PC-3 (cell line): ENCODE measurements at regions not wholly inside any gene's neighbourhood (a gene's known extent, or its start where the extent isn't known, plus 50 kb on each side); places are given as distances from the start of the nearest gene placed in this dataset.

Source experiments
- ATAC-seq: fragments of 200-7000 bp; cut with Tn5 transposase; 2 replicates; pipeline ENCODE4 v1.9.1; 2020; ENCODE audit warnings: mild to moderate bottlenecking, moderate library complexity
- BruUV-seq: library from RNA; stranded (reverse); fragments of 400-500 nt; replicated peaks from 2 replicates; lab custom pipeline; 2021; lab: Mats Ljungman, UMichigan
- CTCF ChIA-PET: fragments of 300-600 bp; sonication (Branson Sonifier 250); formaldehyde crosslinking; loops from one replicate; lab custom pipeline; 2022; ENCODE audit warnings: antibody characterized with exemption; lab: Charles Lee
- POLR2A ChIA-PET: fragments of 300-600 bp; sonication (Branson Sonifier 250); formaldehyde crosslinking; loops from one replicate; lab custom pipeline; 2022; ENCODE audit warnings: antibody characterized with exemption; ENCODE audit not compliant: unreplicated experiment; lab: Charles Lee
- DNase-seq: peaks from one replicate; pipeline ENCODE4 v3.0.0-alpha.2; 2015
- H2AFZ ChIP-seq: fragments of 300-600 bp; sonication (generic); 2 replicates; pipeline ENCODE4 v1.6.0; 2016; ENCODE audit warnings: antibody characterized with exemption, low read length
- H3F3A ChIP-seq: fragments of 300-600 bp; sonication (generic); one replicate; pipeline ENCODE4 v1.6.0; 2017; ENCODE audit warnings: antibody characterized with exemption, low read length, control low read depth, mild to moderate bottlenecking; ENCODE audit not compliant: unreplicated experiment
- H3K27ac ChIP-seq: fragments of 300-600 bp; sonication (generic); 2 replicates; pipeline ENCODE4 v1.5.1; 2016; ENCODE audit warnings: mild to moderate bottlenecking, low read length
- H3K27me3 ChIP-seq: fragments of 300-600 bp; sonication (generic); 2 replicates; pipeline ENCODE4 v1.6.1; 2016; ENCODE audit warnings: low read length, mixed read lengths
- H3K36me3 ChIP-seq: fragments of 300-600 bp; sonication (generic); 2 replicates; pipeline ENCODE4 v1.6.1; 2016; ENCODE audit warnings: low read depth, mixed run types, low read length, mixed read lengths
- H3K4me1 ChIP-seq: fragments of 300-600 bp; sonication (generic); 2 replicates; pipeline ENCODE4 v1.5.1; 2016; ENCODE audit warnings: low read length; ENCODE audit not compliant: insufficient read depth
- H3K4me2 ChIP-seq: fragments of 300-600 bp; sonication (generic); 2 replicates; pipeline ENCODE4 v1.6.0; 2016; ENCODE audit warnings: low read length
- H3K4me3 ChIP-seq: fragments of 300-600 bp; sonication (generic); 2 replicates; pipeline ENCODE4 v1.5.1; 2016; ENCODE audit warnings: mild to moderate bottlenecking, low read length, mixed read lengths
- H3K79me2 ChIP-seq: fragments of 300-600 bp; sonication (generic); 2 replicates; pipeline ENCODE4 v1.6.1; 2017; ENCODE audit warnings: low read length, mixed read lengths
- H3K9ac ChIP-seq: fragments of 300-600 bp; sonication (generic); 2 replicates; pipeline ENCODE4 v1.6.0; 2016; ENCODE audit warnings: mild to moderate bottlenecking, low read length
- H3K9me2 ChIP-seq: fragments of 300-600 bp; sonication (generic); replicated peaks from 2 replicates; pipeline ENCODE4 v1.6.1; 2016; ENCODE audit warnings: mixed run types, low read length, mixed read lengths
- H3K9me3 ChIP-seq: fragments of 300-600 bp; sonication (generic); 2 replicates; pipeline ENCODE4 v1.6.1; 2016; ENCODE audit warnings: low read length, mixed read lengths
- H4K20me1 ChIP-seq: fragments of 300-600 bp; sonication (generic); 2 replicates; pipeline ENCODE4 v1.6.1; 2016; ENCODE audit warnings: low read length, mixed read lengths
- CTCF ChIP-seq: fragments of 300-600 bp; sonication (generic); conservative IDR thresholded peaks from 2 replicates; pipeline ENCODE4 v1.5.1; 2017; ENCODE audit warnings: antibody characterized with exemption, low read depth, mild to moderate bottlenecking, low read length
- EZH2 ChIP-seq: fragments of 300-600 bp; sonication (generic); IDR thresholded peaks from one replicate; pipeline ENCODE4 v1.6.1; 2017; ENCODE audit warnings: antibody characterized with exemption, mild to moderate bottlenecking, low read length; ENCODE audit not compliant: unreplicated experiment
- EZH2phosphoT487 ChIP-seq: fragments of 300-600 bp; sonication (generic); IDR thresholded peaks from 2 replicates; pipeline ENCODE4 v1.6.1; 2018; ENCODE audit warnings: mild to moderate bottlenecking, antibody characterized with exemption, low read length, borderline replicate concordance
- intact Hi-C: fragments of 100-400 bp; cut with micrococcal nuclease; formaldehyde crosslinking; loops from 2 replicates; pipeline ENCODE4 v1.9.0; 2023

DNA sequence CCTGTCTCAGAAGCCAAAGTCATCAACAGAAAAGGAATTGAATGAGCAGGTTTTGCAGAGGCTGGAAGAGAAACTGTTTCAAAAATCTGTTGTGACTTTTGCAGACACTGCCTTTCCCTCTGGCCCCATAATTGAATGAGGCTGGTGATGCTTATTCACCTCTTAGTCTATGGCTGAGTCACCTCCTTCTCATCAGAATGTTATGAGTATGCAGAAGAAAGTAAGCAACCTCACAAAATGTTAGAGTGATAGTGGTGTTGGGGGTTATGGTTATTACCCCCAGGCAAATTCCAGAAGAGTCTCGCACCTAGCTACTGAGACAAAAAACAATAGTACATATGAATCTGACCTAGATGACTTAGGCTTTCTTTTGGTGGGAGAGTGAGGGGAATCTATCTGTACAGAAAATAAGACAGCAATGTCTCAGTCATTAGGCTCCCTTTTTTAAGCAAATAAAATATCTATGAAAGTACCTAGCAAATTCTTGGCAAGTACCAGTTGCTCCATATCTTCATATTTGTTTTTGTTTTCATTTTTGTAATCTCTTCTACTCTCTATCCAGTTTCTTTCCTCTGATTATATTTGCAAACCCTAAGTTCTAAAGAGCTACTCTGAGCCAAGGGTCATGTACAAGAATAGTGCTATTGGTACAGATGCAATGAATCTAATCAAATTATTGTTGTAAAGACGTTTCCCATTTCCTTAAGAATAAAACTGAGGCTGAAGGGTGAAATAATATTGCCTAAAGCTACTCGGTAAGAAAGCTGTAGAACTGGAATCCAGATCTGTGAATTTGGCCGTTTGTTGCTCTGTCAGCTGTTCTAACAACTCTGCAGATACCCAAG lies 498.1 kb upstream of the TNC start:
- no peaks in the 10 kb centered on the region for H4K20me1 ChIP-seq
- no peaks in the 10 kb centered on the region for H3K9me2 ChIP-seq
- H3K36me3 ChIP-seq: no peaks in the 10 kb centered on the region
- H3K27ac ChIP-seq: peak overlapping the region; percentile 98
- H3K9ac ChIP-seq: peak overlapping the region; percentile 77
- peak overlapping the region; percentile 49 for H2AFZ ChIP-seq
- H3K4me1 ChIP-seq: peaks cover 33% of the 10 kb centered on the region
- H3F3A ChIP-seq: no peaks in the 10 kb centered on the region
- H3K79me2 ChIP-seq: no peaks in the 10 kb centered on the region
- POLR2A ChIA-PET: no interaction called here
- TF ChIP-seq EZH2phosphoT487: no peak
- no peak for TF ChIP-seq EZH2
- no peak for TF ChIP-seq CTCF
- CTCF ChIA-PET: no interaction called here
- intact Hi-C loops: loop anchor here (5.0 kb wide), 1 partner anchor 56 kb away; no protein-coding TSS in a partner anchor
- DNase-seq: peak; percentile 92
- no TSS peak for BruUV-seq
- H3K4me3 ChIP-seq: peak overlapping the region; percentile 43; the same call in 1 of the 2 replicates
- H3K4me2 ChIP-seq: peak overlapping the region; percentile 78
- no peaks in the 10 kb centered on the region for H3K27me3 ChIP-seq
- no peaks in the 10 kb centered on the region for H3K9me3 ChIP-seq
- peak; percentile 96 for ATAC-seq

DNA sequence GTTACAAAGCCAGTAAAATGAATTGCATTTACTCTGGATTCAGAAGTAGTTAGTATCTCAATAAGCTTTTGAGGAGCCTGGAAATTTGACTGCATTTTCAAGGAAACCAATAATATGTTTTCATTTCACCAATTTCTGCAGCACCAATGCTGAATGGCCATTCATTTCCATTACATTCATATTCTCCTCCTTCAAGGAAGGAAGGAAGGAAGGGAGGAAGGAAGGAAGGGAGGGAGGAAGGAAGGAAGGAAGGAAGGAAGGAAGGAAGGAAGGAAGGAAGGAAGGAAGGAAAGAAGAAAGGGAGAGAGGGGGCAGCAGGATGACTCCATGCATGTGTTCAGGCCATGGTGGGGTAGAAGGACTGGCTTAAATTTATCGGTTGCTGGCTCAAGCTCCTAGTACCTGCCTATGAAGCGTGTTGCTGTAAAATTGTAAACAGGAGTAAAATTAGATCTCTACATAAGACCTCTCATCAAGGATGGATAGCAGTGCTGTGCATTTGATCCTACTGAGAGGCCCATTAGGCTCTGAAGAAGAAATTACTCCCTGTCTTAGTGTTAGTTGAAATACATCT lies 498.8 kb upstream of the TNC start:
- Histone ChIP-seq H3K4me2 (peak overlapping the region; percentile 76), H3K9me2 (no peaks in the 10 kb centered on the region), H2AFZ (no peak overlapping the region), H3K27ac (peak overlapping the region; percentile 98), H3K4me3 (peak overlapping the region; percentile 43; the same call in 1 of the 2 replicates), H3K36me3 (no peaks in the 10 kb centered on the region), H3K4me1 (peaks cover 33% of the 10 kb centered on the region), H3F3A (no peaks in the 10 kb centered on the region), H4K20me1 (no peaks in the 10 kb centered on the region), H3K9me3 (no peaks in the 10 kb centered on the region), H3K79me2 (no peaks in the 10 kb centered on the region), H3K27me3 (no peaks in the 10 kb centered on the region), H3K9ac (peak overlapping the region; percentile 73)
- POLR2A ChIA-PET: no interaction called here
- TF ChIP-seq EZH2 (no peak), EZH2phosphoT487 (no peak), CTCF (no peak)
- CTCF ChIA-PET: no interaction called here
- BruUV-seq: no TSS peak
- ATAC-seq: no peak
- DNase-seq: no peak
- intact Hi-C loops: loop anchor here (5.0 kb wide), 1 partner anchor 56 kb away; no protein-coding TSS in a partner anchor

DNA sequence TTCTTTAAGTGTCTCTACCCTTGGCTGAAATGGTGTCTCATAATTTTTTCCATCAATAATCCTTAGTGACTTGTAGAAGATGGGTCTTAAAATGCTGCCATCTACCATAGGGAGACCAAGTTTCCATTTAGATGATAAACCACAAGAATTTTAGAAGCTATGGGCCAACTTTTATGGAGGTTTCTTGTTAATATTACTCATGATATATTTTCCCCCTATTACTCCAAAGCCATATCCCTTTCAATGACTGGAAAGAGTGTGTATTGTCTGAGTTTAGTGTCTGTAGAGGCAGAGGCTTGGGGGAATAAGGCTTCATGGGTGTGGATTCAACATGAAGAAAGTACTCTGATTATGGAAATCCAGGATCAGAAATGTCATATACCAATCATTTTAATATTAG lies 507.3 kb upstream of the TNC start:
- intact Hi-C loops: no loop called here
- no peak overlapping the region for H3K4me2 ChIP-seq
- ChIA-PET CTCF (no interaction called here), POLR2A (no interaction called here)
- no peaks in the 10 kb centered on the region for H3K9me2 ChIP-seq
- H3K36me3 ChIP-seq: no peaks in the 10 kb centered on the region
- H3K4me1 ChIP-seq: 0 out of 2 replicates have a peak, but pooled peaks cover 3% of the 10 kb centered on the region
- DNase-seq: no peak
- ATAC-seq: no peak
- no peak overlapping the region for H3K9ac ChIP-seq
- H3K4me3 ChIP-seq: no peak overlapping the region
- TF ChIP-seq EZH2: no peak
- H3K27me3 ChIP-seq: no peaks in the 10 kb centered on the region
- no TSS peak for BruUV-seq
- H4K20me1 ChIP-seq: no peaks in the 10 kb centered on the region
- no peak overlapping the region for H2AFZ ChIP-seq
- no peaks in the 10 kb centered on the region for H3K79me2 ChIP-seq
- H3F3A ChIP-seq: no peaks in the 10 kb centered on the region
- H3K27ac ChIP-seq: no peak overlapping the region
- no peaks in the 10 kb centered on the region for H3K9me3 ChIP-seq
